Prostate gland (tissue), 2 donors: ENCODE measurements at regions not wholly inside any gene's neighbourhood (a gene's known extent, or its start where the extent isn't known, plus 50 kb on each side); places are given as distances from the start of the nearest gene placed in this dataset.

Experiments used
- DNase-seq: peaks from one replicate; pipeline ENCODE4 v3.0.0-alpha.2; 2019; ENCODE audit warnings: low spot score
- H3K27ac ChIP-seq, 2 donors: fragments of 200-600 bp; sonication (generic); 2 replicates each; pipeline ENCODE4 v1.5.1; 2017 to 2019
- H3K27me3 ChIP-seq: fragments of 200-600 bp; sonication (generic); replicated peaks from 2 replicates; pipeline ENCODE4 v1.5.1; 2019; ENCODE audit not compliant: insufficient read depth
- H3K36me3 ChIP-seq, 2 donors: fragments of 200-600 bp; sonication (generic); 1 replicate in 1 of 2; 2 replicates in 1 of 2; pipeline versions ENCODE4 v1.5.1 to v1.8.1; 2017 to 2019
- H3K4me1 ChIP-seq: fragments of 200-600 bp; sonication (generic); replicated peaks from 2 replicates; pipeline ENCODE4 v1.5.1; 2019
- H3K4me3 ChIP-seq, 2 donors: fragments of 200-600 bp; sonication (generic); 2 replicates each; pipeline ENCODE4 v1.5.1; 2017 to 2019
- H3K9me3 ChIP-seq: fragments of 200-600 bp; sonication (generic); 2 replicates; pipeline ENCODE4 v1.5.1; 2017
- POLR2A ChIP-seq: fragments of 450-650 bp; IDR thresholded peaks from one replicate; pipeline ENCODE4 v1.6.1; 2016; ENCODE audit warnings: antibody characterized with exemption, mild to moderate bottlenecking
- POLR2AphosphoS5 ChIP-seq: sonication (generic); formaldehyde crosslinking; IDR thresholded peaks from one replicate; pipeline ENCODE4 v1.6.1; 2017; ENCODE audit warnings: antibody characterized with exemption
- WGBS: methylation state at CpG from one replicate; pipeline ENCODE4 v1.1.5; 2018; 5-methylcytosine and 5-hydroxymethylcytosine counted together
- intact Hi-C: fragments of 100-400 bp; cut with DNase I; formaldehyde crosslinking; loops from one replicate; pipeline ENCODE4 v1.14.2; 2022
- TF ChIP-seq, protein P1 (sequence below), 4 experiments: fragments of 200-600 bp in 2 of 4; fragments of 450-650 bp in 2 of 4; sonication (generic) in 2 of 4; IDR thresholded peaks; 1 replicate in 3 of 4; 2 replicates in 1 of 4; pipeline ENCODE4 v1.5.1; 2016 to 2019; ENCODE audit warnings: antibody characterized with exemption in 4 of 4, mild to moderate bottlenecking in 2 of 4, moderate library complexity in 2 of 4

GRCh38 chr18:66346833-66347588 is 256.9 kb downstream of the CDH19 start:
- H3K4me1 ChIP-seq = no peaks in the 10 kb centered on the region
- WGBS = 24% methylated on average over 1 of the region's 1 CpG
- intact Hi-C loops = no loop called here
- no peak overlapping the region for H3K27ac ChIP-seq
- DNase-seq = no peak
- no peaks in the 10 kb centered on the region for H3K36me3 ChIP-seq
- TF ChIP-seq POLR2AphosphoS5 = no peak
- TF ChIP-seq, protein P1, sequence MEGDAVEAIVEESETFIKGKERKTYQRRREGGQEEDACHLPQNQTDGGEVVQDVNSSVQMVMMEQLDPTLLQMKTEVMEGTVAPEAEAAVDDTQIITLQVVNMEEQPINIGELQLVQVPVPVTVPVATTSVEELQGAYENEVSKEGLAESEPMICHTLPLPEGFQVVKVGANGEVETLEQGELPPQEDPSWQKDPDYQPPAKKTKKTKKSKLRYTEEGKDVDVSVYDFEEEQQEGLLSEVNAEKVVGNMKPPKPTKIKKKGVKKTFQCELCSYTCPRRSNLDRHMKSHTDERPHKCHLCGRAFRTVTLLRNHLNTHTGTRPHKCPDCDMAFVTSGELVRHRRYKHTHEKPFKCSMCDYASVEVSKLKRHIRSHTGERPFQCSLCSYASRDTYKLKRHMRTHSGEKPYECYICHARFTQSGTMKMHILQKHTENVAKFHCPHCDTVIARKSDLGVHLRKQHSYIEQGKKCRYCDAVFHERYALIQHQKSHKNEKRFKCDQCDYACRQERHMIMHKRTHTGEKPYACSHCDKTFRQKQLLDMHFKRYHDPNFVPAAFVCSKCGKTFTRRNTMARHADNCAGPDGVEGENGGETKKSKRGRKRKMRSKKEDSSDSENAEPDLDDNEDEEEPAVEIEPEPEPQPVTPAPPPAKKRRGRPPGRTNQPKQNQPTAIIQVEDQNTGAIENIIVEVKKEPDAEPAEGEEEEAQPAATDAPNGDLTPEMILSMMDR (IDR thresholded peaks at IDR 0.05) = no peak
- no peak for TF ChIP-seq POLR2A
- H3K9me3 ChIP-seq = no peaks in the 10 kb centered on the region
- H3K27me3 ChIP-seq = no peaks in the 10 kb centered on the region
- H3K4me3 ChIP-seq = no peak overlapping the region

GRCh38 chr18:66344227-66344626 is 259.7 kb downstream of the CDH19 start:
- no peak overlapping the region for H3K27ac ChIP-seq
- H3K27me3 ChIP-seq = no peaks in the 10 kb centered on the region
- H3K36me3 ChIP-seq = no peaks in the 10 kb centered on the region
- H3K9me3 ChIP-seq = no peaks in the 10 kb centered on the region
- intact Hi-C loops = no loop called here
- no peaks in the 10 kb centered on the region for H3K4me1 ChIP-seq
- no peak for TF ChIP-seq POLR2AphosphoS5
- TF ChIP-seq, protein P1 (IDR thresholded peaks at IDR 0.05) = no peak
- no peak for TF ChIP-seq POLR2A
- H3K4me3 ChIP-seq = no peak overlapping the region
- WGBS = 48% methylated on average over 2 of the region's 2 CpGs
- no peak for DNase-seq

DNA sequence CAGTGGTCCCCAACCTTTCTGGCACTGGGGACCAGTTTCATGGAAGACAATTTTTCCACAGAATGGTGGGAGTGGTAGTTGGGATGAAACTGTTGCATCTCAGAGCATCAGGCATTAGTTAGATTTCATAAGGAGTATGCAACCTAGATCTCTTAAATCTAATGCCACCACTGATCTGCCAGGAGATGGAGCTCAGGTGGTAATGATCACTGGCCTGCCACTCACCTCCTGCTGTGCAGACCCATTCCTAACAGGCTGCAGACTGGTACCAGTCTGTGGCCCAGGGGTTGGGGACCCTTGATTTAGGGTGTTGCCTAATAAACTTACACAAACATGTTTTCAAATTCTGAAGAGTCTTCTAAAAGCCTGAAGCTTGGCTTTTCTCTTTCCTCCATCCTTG is 261.3 kb downstream of the CDH19 start:
- H3K27ac ChIP-seq = no peak overlapping the region
- TF ChIP-seq, protein P1 (IDR thresholded peaks at IDR 0.05) = no peak
- TF ChIP-seq POLR2A (no peak), POLR2AphosphoS5 (no peak)
- no peak for DNase-seq
- H3K27me3 ChIP-seq = no peaks in the 10 kb centered on the region
- no peaks in the 10 kb centered on the region for H3K9me3 ChIP-seq
- no peaks in the 10 kb centered on the region for H3K4me1 ChIP-seq
- intact Hi-C loops = no loop called here
- H3K36me3 ChIP-seq = no peaks in the 10 kb centered on the region
- no peak overlapping the region for H3K4me3 ChIP-seq

- WGBS = 89% methylated on average over 1 of the region's 1 CpG
- Histone ChIP-seq H3K4me3 (no peak overlapping the region), H3K27me3 (no peaks in the 10 kb centered on the region), H3K36me3 (no peaks in the 10 kb centered on the region), H3K9me3 (no peaks in the 10 kb centered on the region), H3K4me1 (no peaks in the 10 kb centered on the region), H3K27ac (no peak overlapping the region)
- no peak for DNase-seq
- TF ChIP-seq, protein P1 (IDR thresholded peaks at IDR 0.05) = no peak
- TF ChIP-seq POLR2AphosphoS5 (no peak), POLR2A (no peak)
- intact Hi-C loops = no loop called here
Observed at GRCh38 chr18:66334534-66334933, 269.4 kb downstream of the CDH19 start.

- no peak for DNase-seq
- H3K36me3 ChIP-seq = no peaks in the 10 kb centered on the region
- WGBS = 81% methylated on average over 1 of the region's 1 CpG
- H3K27ac ChIP-seq = no peak overlapping the region
- intact Hi-C loops = no loop called here
- TF ChIP-seq, protein P1 (IDR thresholded peaks at IDR 0.05) = no peak
- no peak for TF ChIP-seq POLR2A
- TF ChIP-seq POLR2AphosphoS5 = no peak
- no peak overlapping the region for H3K4me3 ChIP-seq
- H3K27me3 ChIP-seq = no peaks in the 10 kb centered on the region
- H3K9me3 ChIP-seq = no peaks in the 10 kb centered on the region
- no peaks in the 10 kb centered on the region for H3K4me1 ChIP-seq
Observed at GRCh38 chr18:66329716-66330115, 274.2 kb downstream of the CDH19 start.
